ENCODE measurements at regions not wholly inside any gene's neighbourhood (a gene's known extent, or its start where the extent isn't known, plus 50 kb on each side); places are given as distances from the start of the nearest gene placed in this dataset.

- TF ChIP-seq, protein P1, sequence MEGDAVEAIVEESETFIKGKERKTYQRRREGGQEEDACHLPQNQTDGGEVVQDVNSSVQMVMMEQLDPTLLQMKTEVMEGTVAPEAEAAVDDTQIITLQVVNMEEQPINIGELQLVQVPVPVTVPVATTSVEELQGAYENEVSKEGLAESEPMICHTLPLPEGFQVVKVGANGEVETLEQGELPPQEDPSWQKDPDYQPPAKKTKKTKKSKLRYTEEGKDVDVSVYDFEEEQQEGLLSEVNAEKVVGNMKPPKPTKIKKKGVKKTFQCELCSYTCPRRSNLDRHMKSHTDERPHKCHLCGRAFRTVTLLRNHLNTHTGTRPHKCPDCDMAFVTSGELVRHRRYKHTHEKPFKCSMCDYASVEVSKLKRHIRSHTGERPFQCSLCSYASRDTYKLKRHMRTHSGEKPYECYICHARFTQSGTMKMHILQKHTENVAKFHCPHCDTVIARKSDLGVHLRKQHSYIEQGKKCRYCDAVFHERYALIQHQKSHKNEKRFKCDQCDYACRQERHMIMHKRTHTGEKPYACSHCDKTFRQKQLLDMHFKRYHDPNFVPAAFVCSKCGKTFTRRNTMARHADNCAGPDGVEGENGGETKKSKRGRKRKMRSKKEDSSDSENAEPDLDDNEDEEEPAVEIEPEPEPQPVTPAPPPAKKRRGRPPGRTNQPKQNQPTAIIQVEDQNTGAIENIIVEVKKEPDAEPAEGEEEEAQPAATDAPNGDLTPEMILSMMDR (IDR thresholded peaks at IDR 0.05), result no peak
- TF ChIP-seq POLR2AphosphoS5 (IDR thresholded peaks at IDR 0.05), result no peak
- no peak for TF ChIP-seq POLR2A (IDR thresholded peaks at IDR 0.05)
Measured at GRCh38 chr13:99900960-99901359, 70.6 kb downstream of the ZIC5 start.
